ENCODE measurements at regions not wholly inside any gene's neighbourhood (a gene's known extent, or its start where the extent isn't known, plus 50 kb on each side); places are given as distances from the start of the nearest gene placed in this dataset.

- peaks cover 5 to 22% (median 19%) of the 10 kb centered on the region in 8 donors for H3K9me3 ChIP-seq
- WGBS, 5 donors: 93 to 97% (median 95%) methylated on average over 11 of the region's 11 CpGs
- no peak overlapping the region for H3K4me3 ChIP-seq
- intact Hi-C loops (cut with DNase I; ENCODE audit: low total_unique reads): no loop called here
- no peaks in the 10 kb centered on the region for H3K27me3 ChIP-seq (replicated peaks in 1 of 7)
- no peaks in the 10 kb centered on the region for H3K4me1 ChIP-seq
- TF ChIP-seq CTCF (IDR thresholded peaks at IDR 0.05 in 8 of 11, conservative IDR thresholded peaks at IDR 0.05 in 3 of 11) (no peak), POLR2AphosphoS5 (IDR thresholded peaks at IDR 0.05) (no peak), POLR2A (IDR thresholded peaks at IDR 0.05) (no peak)
- no peaks in the 10 kb centered on the region for H3K36me3 ChIP-seq
- H3K27ac ChIP-seq: no peak overlapping the region
- no peak for DNase-seq
Measured at GRCh38 chr7:156582591-156583123, 57.9 kb upstream of the RNF32 start.

- Histone ChIP-seq H3K9me3 (peaks cover 0 to 2% (median 1%) of the 10 kb centered on the region in 8 donors), H3K36me3 (no peaks in the 10 kb centered on the region), H3K4me1 (no peaks in the 10 kb centered on the region), H3K27ac (no peak overlapping the region), H3K27me3 (replicated peaks in 1 of 7) (no peaks in the 10 kb centered on the region), H3K4me3 (no peak overlapping the region)
- DNase-seq: no peak
- TF ChIP-seq CTCF (IDR thresholded peaks at IDR 0.05 in 8 of 11, conservative IDR thresholded peaks at IDR 0.05 in 3 of 11) (no peak), POLR2A (IDR thresholded peaks at IDR 0.05) (no peak), POLR2AphosphoS5 (IDR thresholded peaks at IDR 0.05) (no peak)
- 83 to 93% (median 88%) methylated on average over 8 of the region's 8 CpGs for WGBS, 5 donors
- intact Hi-C loops (cut with DNase I; ENCODE audit: low total_unique reads): no loop called here
Measured at GRCh38 chr7:156580036-156580435, 60.5 kb upstream of the RNF32 start.

- DNase-seq: no peak
- WGBS, 5 donors: 61 to 79% (median 72%) methylated on average over 7 to 8 of the region's 8 CpGs
- H3K27ac ChIP-seq: no peak overlapping the region
- H3K27me3 ChIP-seq (replicated peaks in 1 of 7): no peaks in the 10 kb centered on the region
- H3K36me3 ChIP-seq: no peaks in the 10 kb centered on the region
- TF ChIP-seq CTCF (IDR thresholded peaks at IDR 0.05 in 8 of 11, conservative IDR thresholded peaks at IDR 0.05 in 3 of 11) (no peak), POLR2A (IDR thresholded peaks at IDR 0.05) (no peak), POLR2AphosphoS5 (IDR thresholded peaks at IDR 0.05) (no peak)
- H3K9me3 ChIP-seq: no peaks in the 10 kb centered on the region
- H3K4me3 ChIP-seq: no peak overlapping the region
- intact Hi-C loops (cut with DNase I; ENCODE audit: low total_unique reads): no loop called here
- no peaks in the 10 kb centered on the region for H3K4me1 ChIP-seq
Measured at GRCh38 chr7:156579566-156579965, 61.0 kb upstream of the RNF32 start.

- WGBS, 5 donors: 59 to 80% (median 69%) methylated on average over 8 of the region's 8 CpGs
- H3K9me3 ChIP-seq: peaks cover 0 to 5% (median 0%) of the 10 kb centered on the region in 8 donors
- no peak overlapping the region for H3K4me3 ChIP-seq
- H3K4me1 ChIP-seq: no peaks in the 10 kb centered on the region
- no peak overlapping the region for H3K27ac ChIP-seq
- no peak for DNase-seq
- no peak for TF ChIP-seq POLR2A (IDR thresholded peaks at IDR 0.05)
- intact Hi-C loops (cut with DNase I; ENCODE audit: low total_unique reads): no loop called here
- no peaks in the 10 kb centered on the region for H3K27me3 ChIP-seq (replicated peaks in 1 of 7)
- H3K36me3 ChIP-seq: no peaks in the 10 kb centered on the region
Measured at GRCh38 chr7:156578978-156579430, 61.6 kb upstream of the RNF32 start.

- Histone ChIP-seq H3K4me3 (no peak overlapping the region), H3K36me3 (no peaks in the 10 kb centered on the region), H3K27me3 (replicated peaks in 1 of 7) (no peaks in the 10 kb centered on the region), H3K4me1 (no peaks in the 10 kb centered on the region), H3K9me3 (peaks cover 0 to 5% (median 0%) of the 10 kb centered on the region in 8 donors), H3K27ac (no peak overlapping the region)
- WGBS, 5 donors: 87 to 97% (median 91%) methylated on average over 9 to 23 of the region's 23 CpGs
- no peak for TF ChIP-seq POLR2AphosphoS5 (IDR thresholded peaks at IDR 0.05)
- no peak for TF ChIP-seq CTCF (IDR thresholded peaks at IDR 0.05 in 8 of 11, conservative IDR thresholded peaks at IDR 0.05 in 3 of 11)
- DNase-seq: no peak
- intact Hi-C loops (cut with DNase I; ENCODE audit: low total_unique reads): no loop called here
Measured at GRCh38 chr7:156578578-156578940, 62.0 kb upstream of the RNF32 start.
